WTC11 (cell line): ENCODE measurements at regions not wholly inside any gene's neighbourhood (a gene's known extent, or its start where the extent isn't known, plus 50 kb on each side); places are given as distances from the start of the nearest gene placed in this dataset.

Experiments
- ELF4 ChIP-seq: sonication (generic); formaldehyde crosslinking; IDR thresholded peaks from 2 replicates; pipeline ENCODE4 v1.8.1; 2022; ENCODE audit warnings: low read depth, mild to moderate bottlenecking, moderate library complexity, missing genetic modification reagents
- FOXP1 ChIP-seq: sonication (generic); formaldehyde crosslinking; IDR thresholded peaks from 2 replicates; pipeline ENCODE4 v1.8.0; 2022; ENCODE audit warnings: missing genetic modification reagents, mild to moderate bottlenecking, moderate library complexity, borderline replicate concordance
- HMGXB4 ChIP-seq: sonication (generic); formaldehyde crosslinking; IDR thresholded peaks from 2 replicates; pipeline ENCODE4 v1.8.1; 2023; ENCODE audit warnings: mild to moderate bottlenecking, moderate library complexity, missing genetic modification reagents
- IRF2 ChIP-seq: sonication (generic); formaldehyde crosslinking; IDR thresholded peaks from 2 replicates; pipeline ENCODE4 v1.8.0; 2022; ENCODE audit warnings: low read depth, missing genetic modification reagents, borderline replicate concordance
- JUN ChIP-seq: sonication (generic); formaldehyde crosslinking; IDR thresholded peaks from 2 replicates; pipeline ENCODE4 v1.8.0; 2023; ENCODE audit warnings: mild to moderate bottlenecking, missing genetic modification reagents
- RELA ChIP-seq: sonication (generic); formaldehyde crosslinking; IDR thresholded peaks from 2 replicates; pipeline ENCODE4 v1.8.1; 2022; ENCODE audit warnings: missing genetic modification reagents, mild to moderate bottlenecking, borderline replicate concordance
- SP1 ChIP-seq: sonication (generic); formaldehyde crosslinking; conservative IDR thresholded peaks from 2 replicates; pipeline ENCODE4 v1.8.1; 2022; ENCODE audit warnings: missing genetic modification reagents
- TCF7 ChIP-seq: sonication (generic); formaldehyde crosslinking; IDR thresholded peaks from 2 replicates; pipeline ENCODE4 v1.8.0; 2022; ENCODE audit warnings: mild to moderate bottlenecking, low read depth, missing genetic modification reagents, moderate library complexity
- TEAD4 ChIP-seq: sonication (generic); formaldehyde crosslinking; IDR thresholded peaks from 2 replicates; pipeline ENCODE4 v1.8.0; 2022; ENCODE audit warnings: mild to moderate bottlenecking, missing genetic modification reagents
- ZNF232 ChIP-seq: sonication (generic); formaldehyde crosslinking; IDR thresholded peaks from 2 replicates; pipeline ENCODE4 v1.8.0; 2022; ENCODE audit warnings: mild to moderate bottlenecking, missing genetic modification reagents
- TF ChIP-seq, protein P1 (sequence below): sonication (generic); formaldehyde crosslinking; IDR thresholded peaks from 2 replicates; pipeline ENCODE4 v1.8.1; 2023; ENCODE audit warnings: mild to moderate bottlenecking, missing genetic modification reagents
- TF ChIP-seq, protein P2 (sequence below): sonication (generic); formaldehyde crosslinking; conservative IDR thresholded peaks from 2 replicates; pipeline ENCODE4 v1.8.1; 2023; ENCODE audit warnings: mild to moderate bottlenecking, low read depth, missing genetic modification reagents, moderate library complexity
- TF ChIP-seq, protein P3 (sequence below): sonication (generic); formaldehyde crosslinking; IDR thresholded peaks from 2 replicates; pipeline ENCODE4 v1.8.0; 2022; ENCODE audit warnings: mild to moderate bottlenecking, missing genetic modification reagents
- TF ChIP-seq, protein P4 (sequence below): fragments of 200-600 bp; IDR thresholded peaks from 2 replicates; pipeline ENCODE4 v1.8.0; 2022; ENCODE audit warnings: antibody characterized with exemption

- TF ChIP-seq, protein P1, sequence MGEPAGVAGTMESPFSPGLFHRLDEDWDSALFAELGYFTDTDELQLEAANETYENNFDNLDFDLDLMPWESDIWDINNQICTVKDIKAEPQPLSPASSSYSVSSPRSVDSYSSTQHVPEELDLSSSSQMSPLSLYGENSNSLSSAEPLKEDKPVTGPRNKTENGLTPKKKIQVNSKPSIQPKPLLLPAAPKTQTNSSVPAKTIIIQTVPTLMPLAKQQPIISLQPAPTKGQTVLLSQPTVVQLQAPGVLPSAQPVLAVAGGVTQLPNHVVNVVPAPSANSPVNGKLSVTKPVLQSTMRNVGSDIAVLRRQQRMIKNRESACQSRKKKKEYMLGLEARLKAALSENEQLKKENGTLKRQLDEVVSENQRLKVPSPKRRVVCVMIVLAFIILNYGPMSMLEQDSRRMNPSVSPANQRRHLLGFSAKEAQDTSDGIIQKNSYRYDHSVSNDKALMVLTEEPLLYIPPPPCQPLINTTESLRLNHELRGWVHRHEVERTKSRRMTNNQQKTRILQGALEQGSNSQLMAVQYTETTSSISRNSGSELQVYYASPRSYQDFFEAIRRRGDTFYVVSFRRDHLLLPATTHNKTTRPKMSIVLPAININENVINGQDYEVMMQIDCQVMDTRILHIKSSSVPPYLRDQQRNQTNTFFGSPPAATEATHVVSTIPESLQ, result no peak
- TF ChIP-seq, protein P2, sequence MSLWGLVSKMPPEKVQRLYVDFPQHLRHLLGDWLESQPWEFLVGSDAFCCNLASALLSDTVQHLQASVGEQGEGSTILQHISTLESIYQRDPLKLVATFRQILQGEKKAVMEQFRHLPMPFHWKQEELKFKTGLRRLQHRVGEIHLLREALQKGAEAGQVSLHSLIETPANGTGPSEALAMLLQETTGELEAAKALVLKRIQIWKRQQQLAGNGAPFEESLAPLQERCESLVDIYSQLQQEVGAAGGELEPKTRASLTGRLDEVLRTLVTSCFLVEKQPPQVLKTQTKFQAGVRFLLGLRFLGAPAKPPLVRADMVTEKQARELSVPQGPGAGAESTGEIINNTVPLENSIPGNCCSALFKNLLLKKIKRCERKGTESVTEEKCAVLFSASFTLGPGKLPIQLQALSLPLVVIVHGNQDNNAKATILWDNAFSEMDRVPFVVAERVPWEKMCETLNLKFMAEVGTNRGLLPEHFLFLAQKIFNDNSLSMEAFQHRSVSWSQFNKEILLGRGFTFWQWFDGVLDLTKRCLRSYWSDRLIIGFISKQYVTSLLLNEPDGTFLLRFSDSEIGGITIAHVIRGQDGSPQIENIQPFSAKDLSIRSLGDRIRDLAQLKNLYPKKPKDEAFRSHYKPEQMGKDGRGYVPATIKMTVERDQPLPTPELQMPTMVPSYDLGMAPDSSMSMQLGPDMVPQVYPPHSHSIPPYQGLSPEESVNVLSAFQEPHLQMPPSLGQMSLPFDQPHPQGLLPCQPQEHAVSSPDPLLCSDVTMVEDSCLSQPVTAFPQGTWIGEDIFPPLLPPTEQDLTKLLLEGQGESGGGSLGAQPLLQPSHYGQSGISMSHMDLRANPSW, result no peak
- TF ChIP-seq TCF7, result no peak
- TF ChIP-seq, protein P3, sequence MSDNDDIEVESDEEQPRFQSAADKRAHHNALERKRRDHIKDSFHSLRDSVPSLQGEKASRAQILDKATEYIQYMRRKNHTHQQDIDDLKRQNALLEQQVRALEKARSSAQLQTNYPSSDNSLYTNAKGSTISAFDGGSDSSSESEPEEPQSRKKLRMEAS (CRISPR knock-in tag), result no peak
- TF ChIP-seq ELF4 (CRISPR knock-in tag), result no peak
- TF ChIP-seq HMGXB4 (CRISPR knock-in tag), result no peak
- no peak for TF ChIP-seq FOXP1
- no peak for TF ChIP-seq TEAD4 (CRISPR knock-in tag)
- TF ChIP-seq, protein P4, sequence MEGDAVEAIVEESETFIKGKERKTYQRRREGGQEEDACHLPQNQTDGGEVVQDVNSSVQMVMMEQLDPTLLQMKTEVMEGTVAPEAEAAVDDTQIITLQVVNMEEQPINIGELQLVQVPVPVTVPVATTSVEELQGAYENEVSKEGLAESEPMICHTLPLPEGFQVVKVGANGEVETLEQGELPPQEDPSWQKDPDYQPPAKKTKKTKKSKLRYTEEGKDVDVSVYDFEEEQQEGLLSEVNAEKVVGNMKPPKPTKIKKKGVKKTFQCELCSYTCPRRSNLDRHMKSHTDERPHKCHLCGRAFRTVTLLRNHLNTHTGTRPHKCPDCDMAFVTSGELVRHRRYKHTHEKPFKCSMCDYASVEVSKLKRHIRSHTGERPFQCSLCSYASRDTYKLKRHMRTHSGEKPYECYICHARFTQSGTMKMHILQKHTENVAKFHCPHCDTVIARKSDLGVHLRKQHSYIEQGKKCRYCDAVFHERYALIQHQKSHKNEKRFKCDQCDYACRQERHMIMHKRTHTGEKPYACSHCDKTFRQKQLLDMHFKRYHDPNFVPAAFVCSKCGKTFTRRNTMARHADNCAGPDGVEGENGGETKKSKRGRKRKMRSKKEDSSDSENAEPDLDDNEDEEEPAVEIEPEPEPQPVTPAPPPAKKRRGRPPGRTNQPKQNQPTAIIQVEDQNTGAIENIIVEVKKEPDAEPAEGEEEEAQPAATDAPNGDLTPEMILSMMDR, result no peak
- no peak for TF ChIP-seq IRF2
- no peak for TF ChIP-seq JUN
- no peak for TF ChIP-seq ZNF232 (CRISPR knock-in tag)
- TF ChIP-seq SP1 (CRISPR knock-in tag), result no peak
- no peak for TF ChIP-seq RELA
Observed at GRCh38 chr15:36332896-36333295, 246.5 kb upstream of the CDIN1 start.
